ENCODE measurements at regions not wholly inside any gene's neighbourhood (a gene's known extent, or its start where the extent isn't known, plus 50 kb on each side); places are given as distances from the start of the nearest gene placed in this dataset.
"Not testable (repeated sequence)": the region's sequence is repeated elsewhere in the genome, so short reads cannot be mapped to it uniquely, and the experiment has no call there.

DNA sequence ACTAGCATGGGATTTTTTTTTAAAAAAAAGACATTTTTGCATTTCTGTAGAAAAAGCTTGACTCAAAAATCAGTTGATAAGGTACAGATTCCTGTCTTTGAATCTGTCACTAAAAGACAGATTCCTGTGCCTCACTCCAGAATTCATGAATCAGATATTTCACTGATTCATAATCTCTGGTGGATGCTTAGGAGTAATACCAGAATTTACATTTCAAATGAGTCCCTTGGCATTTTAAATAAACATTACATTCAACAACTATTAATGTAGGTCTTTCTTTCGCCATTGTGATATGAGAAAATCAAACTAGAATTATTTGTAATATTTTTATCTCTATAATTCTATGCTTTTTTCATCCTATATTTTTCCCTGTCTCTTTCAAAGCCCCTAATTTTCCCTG, 128.3 kb downstream of the APIP start:
- no CpG with 5 or more reads among the region's 1 CpG for WGBS (ENCODE audit: insufficient coverage)
- no peaks in the 10 kb centered on the region for H3K27me3 ChIP-seq (ENCODE audit: control insufficient read depth, insufficient read depth, low read length)
- no peak for DNase-seq (ENCODE audit: low read depth in 4 of 6, low spot score in 6 of 6)
- no peak overlapping the region for H3K4me3 ChIP-seq (ENCODE audit: low read depth, low read length)
- no peak overlapping the region for H3K27ac ChIP-seq (ENCODE audit: low read depth, low read length)
- no peaks in the 10 kb centered on the region for H3K36me3 ChIP-seq (ENCODE audit: control insufficient read depth, insufficient read depth, low read length)
- no peaks in the 10 kb centered on the region for H3K9me3 ChIP-seq (ENCODE audit: control insufficient read depth, insufficient read depth, low read length)
- peaks cover 2% of the 10 kb centered on the region for H3K4me1 ChIP-seq (ENCODE audit: control insufficient read depth, insufficient read depth, low read length)

DNA sequence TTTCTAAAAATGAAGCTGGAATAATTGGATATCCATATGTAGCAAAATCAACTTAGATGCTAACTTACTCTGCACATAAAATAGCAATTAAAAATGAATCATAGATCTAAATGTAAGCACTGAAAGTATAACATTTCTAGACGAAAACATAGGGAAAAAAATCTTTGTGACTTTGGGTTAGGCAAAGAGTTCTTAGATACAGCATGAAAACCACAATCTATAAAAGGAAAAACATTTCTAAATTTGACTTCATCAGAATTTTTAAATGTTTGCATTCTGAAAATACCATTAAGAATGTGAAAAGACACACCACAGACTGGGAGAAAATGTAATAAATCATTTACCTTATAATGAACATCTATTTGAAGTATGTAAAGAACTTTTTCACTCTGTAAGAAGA, 128.8 kb downstream of the APIP start:
- no peak overlapping the region for H3K27ac ChIP-seq (ENCODE audit: low read depth, low read length)
- no peaks in the 10 kb centered on the region for H3K27me3 ChIP-seq (ENCODE audit: control insufficient read depth, insufficient read depth, low read length)
- H3K36me3 ChIP-seq (ENCODE audit: control insufficient read depth, insufficient read depth, low read length), result no peaks in the 10 kb centered on the region
- no peaks in the 10 kb centered on the region for H3K4me1 ChIP-seq (ENCODE audit: control insufficient read depth, insufficient read depth, low read length)
- no CpG with 5 or more reads among the region's 1 CpG for WGBS (ENCODE audit: insufficient coverage)
- no peaks in the 10 kb centered on the region for H3K9me3 ChIP-seq (ENCODE audit: control insufficient read depth, insufficient read depth, low read length)
- no peak for DNase-seq (ENCODE audit: low read depth in 4 of 6, low spot score in 6 of 6)
- H3K4me3 ChIP-seq (ENCODE audit: low read depth, low read length), result no peak overlapping the region

DNA sequence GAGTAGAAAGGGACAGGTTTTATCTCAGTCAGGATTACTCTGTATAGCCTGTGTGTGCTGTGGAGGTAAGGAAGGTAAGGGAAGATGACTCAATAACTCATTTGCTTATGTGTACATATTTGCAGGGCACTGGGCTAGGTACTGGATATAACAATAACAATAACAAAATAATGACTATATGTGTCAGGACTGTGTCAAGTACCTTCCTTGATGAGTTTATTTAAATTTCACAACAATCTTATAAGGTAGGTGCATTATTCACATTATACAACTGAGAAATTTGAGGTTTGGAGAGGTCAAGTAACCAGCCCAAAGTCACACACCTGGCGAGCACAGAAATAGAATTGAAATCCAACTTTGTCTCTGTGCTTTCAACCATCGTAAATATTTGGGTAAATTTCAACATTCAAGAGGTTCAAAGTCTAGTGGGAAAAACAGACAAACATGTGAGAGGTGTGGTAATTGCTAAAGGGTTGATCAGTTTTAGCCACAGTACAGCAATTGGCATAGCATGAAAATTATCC, 131.8 kb downstream of the APIP start:
- Histone ChIP-seq H3K4me3 (ENCODE audit: low read depth, low read length) (no peak overlapping the region), H3K9me3 (ENCODE audit: control insufficient read depth, insufficient read depth, low read length) (no peaks in the 10 kb centered on the region), H3K4me1 (ENCODE audit: control insufficient read depth, insufficient read depth, low read length) (no peaks in the 10 kb centered on the region), H3K27me3 (ENCODE audit: control insufficient read depth, insufficient read depth, low read length) (no peaks in the 10 kb centered on the region), H3K27ac (ENCODE audit: low read depth, low read length) (no peak overlapping the region), H3K36me3 (ENCODE audit: control insufficient read depth, insufficient read depth, low read length) (no peaks in the 10 kb centered on the region)
- DNase-seq (ENCODE audit: low read depth in 4 of 6, low spot score in 6 of 6), result no peak
- 33% methylated on average over 1 of the region's 2 CpGs for WGBS (ENCODE audit: insufficient coverage)

DNA sequence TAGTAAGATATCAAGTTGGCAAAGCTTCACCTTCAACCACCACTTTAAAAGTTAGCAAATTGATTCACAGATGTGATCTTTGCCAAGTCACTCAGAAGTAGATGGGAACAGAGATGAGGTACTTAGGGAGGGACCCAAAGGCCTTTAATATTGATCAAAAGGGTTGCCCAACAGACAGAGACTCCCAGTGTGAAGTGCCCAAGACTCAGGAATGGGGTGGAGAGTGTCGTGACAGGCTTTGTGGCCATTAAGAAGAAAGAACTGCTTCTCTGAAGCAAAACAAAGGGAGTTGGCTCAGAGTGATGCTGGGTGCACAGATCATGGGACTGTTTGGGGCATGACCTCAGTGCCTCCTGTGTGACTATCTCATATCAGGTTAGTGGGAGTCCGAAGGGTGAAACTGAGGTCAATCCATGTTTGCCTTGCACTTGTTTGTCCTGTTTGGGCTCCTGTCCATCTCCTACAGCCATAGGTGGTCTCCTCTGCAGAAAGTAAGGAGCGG, 132.3 kb downstream of the APIP start:
- no peaks in the 10 kb centered on the region for H3K36me3 ChIP-seq (ENCODE audit: control insufficient read depth, insufficient read depth, low read length)
- no peaks in the 10 kb centered on the region for H3K4me1 ChIP-seq (ENCODE audit: control insufficient read depth, insufficient read depth, low read length)
- H3K9me3 ChIP-seq (ENCODE audit: control insufficient read depth, insufficient read depth, low read length), result no peaks in the 10 kb centered on the region
- H3K27me3 ChIP-seq (ENCODE audit: control insufficient read depth, insufficient read depth, low read length), result no peaks in the 10 kb centered on the region
- 70% methylated on average over 2 of the region's 3 CpGs for WGBS (ENCODE audit: insufficient coverage)
- H3K4me3 ChIP-seq (ENCODE audit: low read depth, low read length), result no peak overlapping the region
- no peak for DNase-seq (ENCODE audit: low read depth in 4 of 6, low spot score in 6 of 6)
- H3K27ac ChIP-seq (ENCODE audit: low read depth, low read length), result no peak overlapping the region

DNA sequence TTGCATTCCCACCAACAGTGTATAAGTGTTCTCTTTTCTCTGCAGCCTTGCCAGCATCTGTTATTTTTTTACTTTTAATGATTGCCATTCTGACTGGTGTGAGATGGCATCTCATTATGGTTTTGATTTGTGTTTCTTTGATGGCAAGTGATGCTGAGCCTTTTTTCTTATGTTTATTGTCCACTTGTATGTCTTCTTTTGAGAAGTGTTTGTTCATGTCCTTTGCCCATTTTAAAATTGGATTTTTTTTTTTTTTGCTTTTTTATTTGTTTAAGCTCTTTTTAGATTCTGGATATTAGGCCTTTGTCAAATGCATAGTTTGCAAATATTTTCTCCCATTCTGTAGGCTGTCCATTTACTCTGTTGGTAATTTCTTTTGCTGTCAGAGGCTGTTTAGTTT, 134.4 kb downstream of the APIP start:
- not testable (repeated sequence) for H3K4me3 ChIP-seq (ENCODE audit: low read depth, low read length); DNase-seq (ENCODE audit: low read depth in 4 of 6, low spot score in 6 of 6); H3K4me1 ChIP-seq (ENCODE audit: control insufficient read depth, insufficient read depth, low read length); H3K27me3 ChIP-seq (ENCODE audit: control insufficient read depth, insufficient read depth, low read length); H3K27ac ChIP-seq (ENCODE audit: low read depth, low read length); H3K9me3 ChIP-seq (ENCODE audit: control insufficient read depth, insufficient read depth, low read length); H3K36me3 ChIP-seq (ENCODE audit: control insufficient read depth, insufficient read depth, low read length)

DNA sequence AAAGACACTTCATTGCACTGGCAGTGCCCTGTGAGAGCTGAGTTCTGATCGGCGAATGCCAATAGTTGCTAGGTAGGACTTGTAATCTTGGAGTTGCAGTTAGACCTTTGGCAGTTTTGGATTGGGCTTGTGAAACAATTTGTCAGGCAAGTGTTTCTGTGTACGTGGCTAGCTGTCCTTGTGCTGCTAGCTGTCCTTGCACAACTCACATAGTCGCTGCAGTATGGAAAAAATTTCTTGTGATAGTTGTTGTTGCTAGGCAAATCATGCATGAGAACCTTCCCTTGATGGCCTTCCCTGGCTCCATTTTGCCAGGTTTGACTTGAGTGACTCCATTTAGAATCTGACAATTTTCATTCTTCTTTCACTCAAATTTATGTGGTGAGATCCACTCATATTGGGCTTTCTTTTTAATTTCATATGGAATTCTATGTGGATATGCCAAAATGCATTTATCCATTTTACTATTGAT, 140.7 kb downstream of the APIP start:
- WGBS (ENCODE audit: insufficient coverage), result 94% methylated on average over 3 of the region's 4 CpGs
- DNase-seq (ENCODE audit: low read depth in 4 of 6, low spot score in 6 of 6), result no peak
- Histone ChIP-seq H3K36me3 (ENCODE audit: control insufficient read depth, insufficient read depth, low read length) (no peaks in the 10 kb centered on the region), H3K9me3 (ENCODE audit: control insufficient read depth, insufficient read depth, low read length) (no peaks in the 10 kb centered on the region), H3K27ac (ENCODE audit: low read depth, low read length) (no peak overlapping the region), H3K27me3 (ENCODE audit: control insufficient read depth, insufficient read depth, low read length) (no peaks in the 10 kb centered on the region), H3K4me3 (ENCODE audit: low read depth, low read length) (no peak overlapping the region), H3K4me1 (ENCODE audit: control insufficient read depth, insufficient read depth, low read length) (no peaks in the 10 kb centered on the region)

DNA sequence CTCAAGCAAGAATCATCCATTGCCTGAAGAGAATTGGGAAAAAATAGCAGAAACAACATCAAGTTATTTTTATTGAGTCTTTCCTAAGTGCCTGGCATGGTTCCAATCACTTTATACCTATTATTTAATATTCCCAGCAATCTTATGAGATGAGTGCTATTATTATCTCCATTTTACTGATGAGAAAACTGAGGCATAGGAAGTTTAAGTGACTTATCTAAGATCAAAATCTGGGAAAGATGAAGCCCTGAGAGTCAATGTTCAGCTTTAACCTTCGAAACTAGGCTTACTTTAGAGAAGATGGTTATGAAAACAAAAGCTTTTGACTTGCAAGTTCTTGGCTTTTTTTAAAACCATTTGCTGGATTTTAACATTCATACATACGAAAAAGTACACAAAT, 141.6 kb downstream of the APIP start:
- H3K9me3 ChIP-seq (ENCODE audit: control insufficient read depth, insufficient read depth, low read length), result no peaks in the 10 kb centered on the region
- 86% methylated on average over 1 of the region's 2 CpGs for WGBS (ENCODE audit: insufficient coverage)
- H3K27ac ChIP-seq (ENCODE audit: low read depth, low read length), result no peak overlapping the region
- no peaks in the 10 kb centered on the region for H3K27me3 ChIP-seq (ENCODE audit: control insufficient read depth, insufficient read depth, low read length)
- no peaks in the 10 kb centered on the region for H3K36me3 ChIP-seq (ENCODE audit: control insufficient read depth, insufficient read depth, low read length)
- no peak for DNase-seq (ENCODE audit: low read depth in 4 of 6, low spot score in 6 of 6)
- H3K4me1 ChIP-seq (ENCODE audit: control insufficient read depth, insufficient read depth, low read length), result no peaks in the 10 kb centered on the region
- no peak overlapping the region for H3K4me3 ChIP-seq (ENCODE audit: low read depth, low read length)

DNA sequence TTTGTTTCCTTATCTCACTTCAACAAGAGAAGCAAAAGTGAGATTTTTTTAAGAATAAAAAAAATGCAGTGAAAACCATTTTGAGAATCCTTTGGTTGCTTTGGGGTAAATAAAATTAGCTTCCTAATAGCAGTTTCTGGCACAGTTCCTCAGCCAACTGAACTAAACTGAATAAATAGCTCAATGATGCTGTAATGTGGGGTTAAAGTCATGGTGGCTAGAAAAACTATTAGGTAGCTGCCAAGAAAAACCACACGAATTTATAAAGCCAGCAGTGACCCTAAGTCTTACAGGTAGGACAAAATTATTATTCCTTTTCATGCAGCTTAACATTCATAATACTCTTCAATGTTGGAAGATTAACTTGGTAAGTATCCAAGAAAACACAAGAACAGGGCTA, 142.4 kb downstream of the APIP start:
- H3K4me1 ChIP-seq (ENCODE audit: control insufficient read depth, insufficient read depth, low read length), result no peaks in the 10 kb centered on the region
- H3K27ac ChIP-seq (ENCODE audit: low read depth, low read length), result no peak overlapping the region
- no peak overlapping the region for H3K4me3 ChIP-seq (ENCODE audit: low read depth, low read length)
- peak in 2 of 6 donors; percentile 24 to 57 for DNase-seq (ENCODE audit: low read depth in 4 of 6, low spot score in 6 of 6)
- no peaks in the 10 kb centered on the region for H3K36me3 ChIP-seq (ENCODE audit: control insufficient read depth, insufficient read depth, low read length)
- WGBS (ENCODE audit: insufficient coverage), result no CpG with 5 or more reads among the region's 1 CpG
- no peaks in the 10 kb centered on the region for H3K9me3 ChIP-seq (ENCODE audit: control insufficient read depth, insufficient read depth, low read length)
- H3K27me3 ChIP-seq (ENCODE audit: control insufficient read depth, insufficient read depth, low read length), result no peaks in the 10 kb centered on the region

DNA sequence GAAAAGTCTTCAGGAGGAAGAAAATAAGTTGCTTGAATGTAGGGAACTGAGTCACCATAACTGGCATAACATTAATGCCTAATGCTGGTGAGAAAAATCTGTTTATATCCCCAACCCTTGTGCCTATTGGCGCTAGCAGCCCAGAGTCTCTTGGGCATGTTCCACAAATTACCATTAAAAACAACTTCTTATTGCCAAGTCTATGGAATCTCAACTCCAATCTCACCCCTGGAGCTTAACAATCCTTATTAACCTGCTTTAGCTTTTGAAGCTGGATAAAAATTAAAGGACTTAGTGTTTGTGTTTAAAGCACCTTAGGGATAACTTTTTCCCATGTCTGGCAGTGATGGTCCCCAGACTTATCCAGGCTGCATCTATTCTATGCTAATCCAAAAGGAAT, 143.0 kb downstream of the APIP start:
- no peak for DNase-seq (ENCODE audit: low read depth in 4 of 6, low spot score in 6 of 6)
- H3K27me3 ChIP-seq (ENCODE audit: control insufficient read depth, insufficient read depth, low read length), result no peaks in the 10 kb centered on the region
- H3K27ac ChIP-seq (ENCODE audit: low read depth, low read length), result no peak overlapping the region
- H3K9me3 ChIP-seq (ENCODE audit: control insufficient read depth, insufficient read depth, low read length), result no peaks in the 10 kb centered on the region
- no peaks in the 10 kb centered on the region for H3K4me1 ChIP-seq (ENCODE audit: control insufficient read depth, insufficient read depth, low read length)
- H3K4me3 ChIP-seq (ENCODE audit: low read depth, low read length), result no peak overlapping the region
- H3K36me3 ChIP-seq (ENCODE audit: control insufficient read depth, insufficient read depth, low read length), result no peaks in the 10 kb centered on the region
- WGBS (ENCODE audit: insufficient coverage), result 60% methylated on average over 1 of the region's 1 CpG

DNA sequence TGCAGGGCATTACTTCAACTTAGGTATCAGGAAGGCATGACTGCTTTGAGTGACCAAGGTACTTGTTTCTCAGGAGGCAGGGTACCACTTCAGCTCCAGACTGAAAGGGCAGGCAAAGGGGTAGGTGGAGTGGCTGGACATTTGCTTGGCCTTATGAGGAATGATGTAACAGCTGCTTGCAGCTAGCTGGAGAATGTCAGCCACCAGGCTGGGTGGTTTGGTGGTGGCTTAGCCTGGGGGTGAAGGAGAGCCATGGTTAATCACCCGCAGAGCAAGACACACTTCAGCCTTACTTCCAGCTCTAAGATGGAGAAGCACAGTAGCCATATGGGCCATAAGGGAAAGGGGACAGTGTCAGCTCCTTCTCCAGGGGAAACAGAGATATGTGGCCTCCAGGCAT, 146.1 kb downstream of the APIP start:
- WGBS (ENCODE audit: insufficient coverage), result 83% methylated on average over 1 of the region's 1 CpG
- H3K9me3 ChIP-seq (ENCODE audit: control insufficient read depth, insufficient read depth, low read length), result no peaks in the 10 kb centered on the region

More for the DNA sequence above, 146.1 kb downstream of the APIP start:
- Histone ChIP-seq H3K27ac (ENCODE audit: low read depth, low read length) (no peak overlapping the region), H3K4me1 (ENCODE audit: control insufficient read depth, insufficient read depth, low read length) (no peaks in the 10 kb centered on the region), H3K4me3 (ENCODE audit: low read depth, low read length) (no peak overlapping the region), H3K27me3 (ENCODE audit: control insufficient read depth, insufficient read depth, low read length) (no peaks in the 10 kb centered on the region), H3K36me3 (ENCODE audit: control insufficient read depth, insufficient read depth, low read length) (no peaks in the 10 kb centered on the region)
- no peak for DNase-seq (ENCODE audit: low read depth in 4 of 6, low spot score in 6 of 6)

All from spinal cord (tissue), 9 donors.